ENCODE measurements at regions not wholly inside any gene's neighbourhood (a gene's known extent, or its start where the extent isn't known, plus 50 kb on each side); places are given as distances from the start of the nearest gene placed in this dataset.

DNA sequence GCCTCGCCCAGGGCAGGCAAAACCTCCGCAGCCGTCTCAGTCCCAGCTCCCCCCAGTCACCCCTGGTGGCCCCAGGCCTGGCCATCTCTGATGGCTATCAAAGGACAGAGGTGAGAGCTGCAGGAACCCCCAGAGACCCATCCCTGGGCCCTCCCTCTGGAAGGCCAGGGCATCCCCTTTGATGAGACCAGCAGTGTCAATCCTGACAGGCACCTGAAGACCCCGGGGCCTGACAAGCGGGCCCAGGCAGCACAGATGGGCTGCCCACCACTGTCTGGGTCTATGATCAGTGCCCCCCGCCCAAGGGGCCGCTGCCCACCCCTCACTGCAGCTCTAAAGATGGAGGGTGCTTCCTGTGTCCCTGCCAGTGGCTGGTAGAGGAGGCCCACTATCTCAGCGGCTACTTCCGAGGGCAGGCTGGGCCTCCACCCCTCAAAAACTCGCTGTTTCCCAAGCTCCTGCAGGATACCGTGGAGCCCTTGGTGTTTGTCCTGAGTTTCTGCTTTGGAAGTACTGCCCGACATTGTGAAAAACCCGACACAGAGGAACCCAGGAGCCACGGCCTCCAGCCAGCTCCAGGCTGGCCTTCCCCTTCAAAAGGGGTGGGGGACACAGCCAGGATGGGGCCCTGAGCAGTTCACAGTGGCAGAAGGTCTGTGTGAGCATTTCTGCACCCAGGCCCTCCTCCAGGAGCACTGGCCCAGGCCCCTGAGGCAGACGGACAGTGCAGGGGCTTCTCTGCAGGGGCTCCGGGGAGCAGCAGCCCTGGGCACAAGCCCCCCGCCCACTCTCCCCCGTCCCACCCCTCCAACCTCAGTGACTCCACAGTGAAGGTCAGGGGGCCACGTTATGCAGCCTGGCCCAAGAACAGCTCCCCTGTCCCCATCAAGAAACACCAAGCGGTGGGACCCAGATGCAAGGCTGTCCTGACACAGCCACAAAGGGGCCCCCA lies 99.2 kb downstream of the PDGFA start:
- DNase-seq (ENCODE audit: low spot score): no peak
- TF ChIP-seq CTCF (IDR thresholded peaks at IDR 0.05; ENCODE audit: borderline replicate concordance, control extremely low read depth, extremely low read depth, insufficient read depth, missing control alignments): no peak
- in situ Hi-C loops (cut with MboI; ENCODE audit: low sequenced_read_pairs, unreplicated experiment): no loop called here

GRCh38 chr7:421136-421991 lies 98.3 kb downstream of the PDGFA start:
- DNase-seq (ENCODE audit: low spot score): no peak
- TF ChIP-seq CTCF (IDR thresholded peaks at IDR 0.05; ENCODE audit: borderline replicate concordance, control extremely low read depth, extremely low read depth, insufficient read depth, missing control alignments): no peak
- in situ Hi-C loops (cut with MboI; ENCODE audit: low sequenced_read_pairs, unreplicated experiment): no loop called here

GRCh38 chr7:422191-422885 lies 97.3 kb downstream of the PDGFA start:
- TF ChIP-seq CTCF (IDR thresholded peaks at IDR 0.05; ENCODE audit: borderline replicate concordance, control extremely low read depth, extremely low read depth, insufficient read depth, missing control alignments): no peak
- DNase-seq (ENCODE audit: low spot score): no peak
- in situ Hi-C loops (cut with MboI; ENCODE audit: low sequenced_read_pairs, unreplicated experiment): no loop called here

GRCh38 chr7:422886-423225 lies 96.8 kb downstream of the PDGFA start:
- TF ChIP-seq CTCF (IDR thresholded peaks at IDR 0.05; ENCODE audit: borderline replicate concordance, control extremely low read depth, extremely low read depth, insufficient read depth, missing control alignments): no peak
- DNase-seq (ENCODE audit: low spot score): no peak
- in situ Hi-C loops (cut with MboI; ENCODE audit: low sequenced_read_pairs, unreplicated experiment): no loop called here

GRCh38 chr7:423312-424260 lies 96.1 kb downstream of the PDGFA start:
- in situ Hi-C loops (cut with MboI; ENCODE audit: low sequenced_read_pairs, unreplicated experiment): no loop called here

More at GRCh38 chr7:423312-424260, 96.1 kb downstream of the PDGFA start:
- DNase-seq (ENCODE audit: low spot score): no peak
- TF ChIP-seq CTCF (IDR thresholded peaks at IDR 0.05; ENCODE audit: borderline replicate concordance, control extremely low read depth, extremely low read depth, insufficient read depth, missing control alignments): no peak

All from GM13976 (cell line).